ENCODE measurements at regions not wholly inside any gene's neighbourhood (a gene's known extent, or its start where the extent isn't known, plus 50 kb on each side); places are given as distances from the start of the nearest gene placed in this dataset.

- TF ChIP-seq POU6F1 (CRISPR knock-in tag; IDR thresholded peaks at IDR 0.05; ENCODE audit: borderline replicate concordance, low read depth): no peak
- TF ChIP-seq PATZ1 (CRISPR knock-in tag; IDR thresholded peaks at IDR 0.05; ENCODE audit: borderline replicate concordance): no peak
Observed at GRCh38 chr4:33467291-33467690, 2747.1 kb downstream of the PCDH7 start.

Data from SK-N-SH treated with all-trans-retinoic acid at 6 μM for 48 hours (cell line).